ENCODE measurements at regions not wholly inside any gene's neighbourhood (a gene's known extent, or its start where the extent isn't known, plus 50 kb on each side); places are given as distances from the start of the nearest gene placed in this dataset.

DNA sequence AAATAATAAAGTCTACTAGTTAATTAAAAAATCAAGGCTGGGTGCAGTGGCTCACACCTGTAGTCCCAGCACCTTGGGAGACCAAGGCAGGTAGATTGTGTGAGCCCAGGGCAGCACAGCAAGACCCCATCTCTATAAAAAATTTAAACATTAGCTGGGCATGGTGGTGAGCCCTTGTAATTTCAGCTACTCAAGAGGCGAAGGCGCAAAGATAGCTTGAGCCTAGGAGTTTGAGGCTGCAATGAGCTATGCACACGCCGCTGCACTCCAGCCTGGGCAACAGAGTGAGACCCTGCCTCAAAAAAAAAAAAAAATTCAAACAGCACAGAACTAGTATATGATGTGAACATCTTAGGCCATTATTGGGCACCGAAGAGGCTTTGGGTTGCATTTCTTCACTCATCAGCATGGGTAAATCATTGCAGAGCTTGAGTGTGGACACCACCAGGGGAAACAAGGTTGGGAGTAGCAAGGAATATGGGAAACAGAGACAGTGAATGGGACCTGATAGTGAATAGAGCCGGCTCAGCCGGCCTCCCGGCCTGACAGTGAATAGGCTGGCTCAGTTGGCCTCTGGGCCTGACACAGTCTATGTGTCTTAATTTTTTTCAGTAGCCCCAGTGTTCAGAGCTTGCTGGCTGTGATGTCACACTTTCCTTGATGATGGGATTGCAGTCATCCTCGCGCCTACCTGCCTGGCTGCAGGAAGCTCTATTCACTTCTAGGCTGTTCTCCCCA is 89.1 kb upstream of the ERRFI1 start:
- DNase-seq (ENCODE audit: low read depth, low spot score), result no peak

DNA sequence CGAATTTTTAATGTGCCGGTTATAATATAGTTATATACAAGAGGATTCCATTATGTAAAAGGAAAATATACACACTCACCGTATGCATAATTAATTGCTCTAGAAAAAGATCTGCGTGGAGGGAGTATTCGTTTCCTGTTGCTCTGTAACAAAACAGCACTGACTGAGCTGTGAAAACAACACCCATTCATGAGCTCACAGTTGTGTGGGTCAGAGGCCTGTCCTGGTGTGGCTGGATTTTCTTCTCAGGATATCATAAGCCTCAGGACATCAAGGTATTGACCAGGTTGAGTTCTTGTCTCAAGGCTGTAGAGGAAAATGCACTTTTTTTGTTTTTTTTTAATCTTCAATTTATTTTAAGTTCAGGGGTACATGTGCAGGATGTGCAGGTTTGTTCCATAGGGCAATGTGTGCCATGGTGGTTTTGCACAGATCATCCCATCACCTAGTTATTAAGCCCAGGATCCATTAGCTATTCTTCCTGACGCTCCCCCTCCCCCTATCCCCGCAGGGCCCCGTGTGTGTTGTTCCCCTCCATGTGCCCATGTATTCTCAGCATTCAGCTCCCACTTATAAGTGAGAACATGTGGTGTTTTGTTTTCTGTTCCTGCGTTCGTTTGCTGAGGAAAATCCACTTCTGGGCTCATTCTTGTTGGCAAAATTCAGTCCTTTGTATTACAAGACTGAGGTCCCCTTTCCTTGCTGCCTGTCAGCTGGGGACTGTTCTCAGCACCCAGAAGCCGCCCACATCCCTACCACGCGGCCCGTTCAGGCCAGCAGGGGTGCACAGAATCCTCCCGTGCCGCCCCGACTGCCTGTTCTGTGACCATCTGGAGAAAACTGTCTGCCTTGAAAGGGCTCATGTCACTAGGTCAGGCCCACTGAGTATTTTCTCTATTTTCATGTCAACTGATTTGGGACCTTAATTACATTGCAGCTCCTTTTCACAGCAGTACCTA is 87.4 kb upstream of the ERRFI1 start:
- DNase-seq (ENCODE audit: low read depth, low spot score), result no peak

DNA sequence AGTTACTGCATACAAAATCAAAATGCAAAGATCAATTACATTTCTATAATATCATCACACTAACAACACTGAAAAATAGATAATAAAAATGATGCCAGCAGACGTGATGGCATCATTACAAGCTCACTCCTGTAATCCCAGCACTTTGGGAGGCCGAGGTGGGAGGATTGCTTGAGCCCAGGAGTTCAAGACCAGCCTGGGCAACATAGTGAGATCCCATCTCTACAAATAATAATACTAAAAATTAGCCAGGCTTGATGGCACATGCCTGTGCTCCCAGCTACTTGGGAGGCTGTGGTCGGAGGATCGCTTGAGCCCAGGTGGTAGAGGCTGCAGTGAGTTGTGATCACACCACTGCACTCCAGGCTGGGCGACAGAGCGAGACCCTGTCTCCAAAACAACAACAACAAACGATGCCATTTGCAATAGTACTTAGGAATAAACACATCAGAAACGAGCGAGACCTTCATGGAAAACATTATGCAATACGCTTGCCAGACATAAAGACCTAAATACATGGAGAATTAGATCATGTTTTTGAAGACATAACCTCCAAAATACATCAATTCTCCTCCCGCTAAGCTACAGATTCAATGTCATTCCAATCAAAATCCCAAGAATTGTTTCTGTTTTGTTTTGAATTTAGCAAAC is 86.6 kb upstream of the ERRFI1 start:
- DNase-seq (ENCODE audit: low read depth, low spot score), result no peak

DNA sequence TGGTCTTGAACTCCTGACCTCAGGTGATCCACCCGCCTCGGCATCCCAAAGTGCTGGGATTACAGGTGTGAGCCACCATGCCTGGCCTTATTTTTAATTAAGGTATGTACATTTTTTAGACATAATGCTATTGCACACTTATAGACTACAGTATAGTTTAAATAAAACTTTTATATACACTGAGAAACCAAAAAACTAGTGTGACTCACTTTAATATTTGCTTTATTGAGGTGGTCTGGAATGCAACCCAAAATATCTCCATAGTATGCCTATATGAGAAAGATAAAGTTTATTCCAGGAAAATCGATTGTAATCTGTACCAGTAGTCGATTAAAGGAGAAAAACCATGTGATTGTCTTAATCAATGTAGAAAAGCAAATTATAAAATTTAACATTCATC is 85.5 kb upstream of the ERRFI1 start:
- DNase-seq (ENCODE audit: low read depth, low spot score), result no peak

DNA sequence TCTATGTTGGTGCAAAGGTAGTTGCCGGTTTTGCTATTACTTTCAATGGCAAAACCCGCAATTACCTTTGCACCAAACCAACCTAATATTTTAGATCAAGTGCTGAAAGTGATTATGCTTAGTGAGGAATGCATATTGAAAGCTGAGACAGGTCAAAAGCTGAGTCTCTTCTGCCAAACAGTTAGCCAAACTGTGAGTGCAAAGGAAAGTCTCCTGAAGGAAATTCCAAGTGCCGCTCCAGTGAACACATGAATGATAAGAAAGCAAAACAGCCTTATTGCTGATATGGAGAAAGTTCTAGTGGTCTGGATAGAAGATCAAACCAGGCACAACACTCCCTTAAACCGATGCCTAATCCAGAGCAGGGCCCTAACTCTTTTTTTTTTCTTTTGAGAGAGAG is 83.1 kb upstream of the ERRFI1 start:
- no peak for DNase-seq (ENCODE audit: low read depth, low spot score)

DNA sequence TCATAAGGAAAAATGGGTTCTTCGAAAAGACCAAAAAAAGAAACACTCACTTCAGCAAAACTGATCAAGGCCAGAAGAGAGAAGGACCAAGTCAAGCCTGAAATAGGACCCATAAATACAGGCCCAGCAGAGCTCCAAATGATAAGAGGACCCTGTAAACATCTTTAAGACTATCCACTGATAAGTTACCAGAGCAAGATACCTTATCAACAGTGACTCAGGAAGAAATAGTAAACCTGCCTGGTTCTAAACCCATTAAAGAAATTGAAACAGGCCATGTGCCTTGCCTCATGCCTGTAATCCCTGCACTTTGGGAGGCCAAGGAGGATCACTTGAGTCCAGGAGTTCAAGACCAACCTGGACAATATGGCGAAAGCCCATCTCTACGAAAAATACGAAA is 81.8 kb upstream of the ERRFI1 start:
- DNase-seq (ENCODE audit: low read depth, low spot score), result no peak

DNA sequence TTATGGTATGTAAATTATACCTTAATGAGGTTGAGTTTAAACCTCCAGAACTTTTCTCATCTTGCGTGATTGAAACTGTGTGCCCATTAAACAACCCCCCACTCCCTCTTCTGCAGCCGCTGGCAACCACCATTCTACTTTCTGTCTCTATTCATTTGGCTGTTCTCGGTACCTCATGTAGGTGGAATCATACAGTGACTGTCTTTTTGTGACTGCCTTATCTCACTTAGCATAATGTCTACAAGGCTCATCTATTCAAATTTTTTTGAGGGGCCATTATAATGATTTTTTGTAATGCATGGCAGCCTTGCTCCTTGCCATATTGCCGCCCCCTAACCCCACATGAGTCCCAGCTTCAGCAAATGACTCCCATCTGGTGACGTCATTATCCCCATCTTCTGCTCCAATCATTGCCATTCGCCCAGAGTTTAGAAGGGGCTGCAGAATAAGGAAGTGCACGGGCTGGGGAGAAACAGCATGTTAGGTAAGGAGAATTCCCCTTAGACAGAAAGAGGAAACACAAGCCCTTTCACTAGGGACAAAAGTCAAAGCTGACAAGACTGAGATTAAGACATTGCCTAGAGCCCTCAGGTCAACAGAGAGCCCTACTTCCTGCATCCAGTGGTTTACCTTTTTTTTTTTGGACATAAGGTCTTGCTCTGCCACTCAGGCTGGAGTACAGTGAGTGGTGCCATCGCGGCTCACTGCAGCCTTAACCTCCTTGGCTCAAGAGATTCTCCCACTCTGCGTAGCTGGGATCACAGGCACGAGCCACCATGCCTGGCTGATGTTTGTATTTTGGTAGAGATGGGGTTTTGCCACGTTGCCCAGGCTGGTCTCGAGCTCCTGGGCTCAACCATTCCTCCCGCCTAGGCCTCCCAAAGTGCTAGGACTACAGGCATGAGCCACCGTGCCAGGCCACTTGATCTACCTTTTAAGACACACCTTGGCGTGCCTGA is 78.4 kb upstream of the ERRFI1 start:
- no peak for DNase-seq (ENCODE audit: low read depth, low spot score)

DNA sequence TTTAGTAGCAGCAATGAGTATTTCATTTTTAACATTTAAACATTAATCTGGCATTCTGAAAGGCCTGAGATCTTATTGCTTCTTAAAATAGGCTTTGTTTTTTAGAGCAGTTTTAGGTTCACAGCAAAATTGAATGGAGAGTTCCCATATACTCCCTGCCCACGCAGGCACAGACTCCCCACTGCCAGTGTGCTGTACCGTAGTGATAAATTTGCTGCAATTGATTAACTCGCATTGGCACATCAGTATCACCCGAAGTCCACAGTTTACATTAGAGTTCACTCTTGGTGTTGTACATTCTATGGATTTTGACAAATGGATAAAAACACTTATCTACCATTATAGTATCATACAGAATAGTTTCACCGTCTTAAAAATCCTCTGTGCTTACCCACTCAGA is 71.8 kb upstream of the ERRFI1 start:
- DNase-seq (ENCODE audit: low read depth, low spot score), result no peak

DNA sequence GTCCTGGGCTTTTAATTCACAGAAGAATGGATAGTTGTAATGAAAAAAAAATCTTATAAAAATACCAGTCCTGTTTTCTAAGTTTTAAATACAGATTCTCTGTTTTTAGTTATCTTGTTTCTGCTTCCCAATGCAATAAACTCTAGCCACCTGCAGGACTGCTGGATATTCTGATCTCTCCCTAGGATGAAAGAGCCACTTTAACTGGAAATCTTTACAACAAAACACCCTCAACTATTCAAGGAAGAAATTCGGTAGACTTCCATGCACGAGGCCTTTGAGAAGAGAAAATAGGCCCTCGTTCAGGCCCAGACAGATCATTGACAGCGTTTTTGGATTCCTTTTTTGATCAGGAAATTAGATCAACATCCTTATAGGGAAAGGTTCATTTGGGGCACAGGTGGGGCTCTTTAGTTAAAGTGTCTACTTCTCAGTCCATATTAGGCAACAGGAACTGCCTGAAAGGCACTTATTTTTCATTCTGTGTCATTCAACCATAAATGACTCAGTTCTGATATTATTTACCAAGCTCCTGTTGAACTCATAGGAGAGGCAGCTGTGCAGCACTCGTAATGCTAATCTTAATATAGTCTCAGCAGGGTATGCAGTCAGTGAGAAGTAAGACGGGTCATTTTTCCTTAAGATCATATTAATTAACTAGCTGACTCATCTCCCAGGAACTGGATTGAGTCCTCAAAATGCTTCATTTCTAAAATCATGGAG is 71.1 kb upstream of the ERRFI1 start:
- no peak for DNase-seq (ENCODE audit: low read depth, low spot score)

DNA sequence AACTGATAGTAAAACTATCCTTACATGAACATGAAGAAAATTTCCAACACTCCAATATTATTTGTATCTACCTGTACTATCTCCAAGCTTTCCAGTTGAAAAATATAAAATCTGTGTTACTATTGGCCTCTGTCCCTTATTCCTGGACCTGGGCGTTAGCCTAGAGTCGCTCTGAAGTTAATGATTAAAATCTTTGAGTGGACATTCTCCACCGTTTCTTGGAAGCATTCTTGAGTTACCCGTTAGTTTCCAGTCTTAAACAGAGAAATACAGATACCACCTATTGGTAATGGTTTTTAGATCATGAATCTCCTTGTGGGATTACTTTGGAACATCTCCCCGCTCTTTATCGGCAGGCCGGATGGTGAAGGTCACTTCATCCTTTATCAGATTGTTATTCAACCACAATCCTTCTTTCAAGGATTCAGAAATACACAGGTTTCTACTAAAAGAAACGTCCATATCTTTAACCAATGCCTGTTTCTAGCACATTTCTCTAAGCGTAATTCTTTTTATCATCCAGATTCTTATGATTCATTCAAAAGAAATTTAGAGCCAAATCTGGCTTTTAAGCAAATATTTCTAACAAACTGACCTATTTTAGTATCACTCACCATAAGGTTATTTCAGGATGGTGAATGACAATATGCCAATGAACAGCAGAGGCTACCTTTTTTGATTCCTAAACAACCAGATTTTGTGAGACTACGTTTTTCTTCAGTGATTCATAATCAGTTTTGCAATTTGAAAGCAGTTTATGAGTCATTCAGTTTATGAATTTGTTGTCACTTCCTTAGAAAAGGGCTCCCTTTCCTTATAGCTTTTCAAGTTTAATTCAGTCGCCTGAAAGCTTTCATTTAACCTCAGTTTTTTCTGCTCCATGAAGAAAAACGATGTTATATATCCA is 70.2 kb upstream of the ERRFI1 start:
- DNase-seq (ENCODE audit: low read depth, low spot score), result no peak

DNA sequence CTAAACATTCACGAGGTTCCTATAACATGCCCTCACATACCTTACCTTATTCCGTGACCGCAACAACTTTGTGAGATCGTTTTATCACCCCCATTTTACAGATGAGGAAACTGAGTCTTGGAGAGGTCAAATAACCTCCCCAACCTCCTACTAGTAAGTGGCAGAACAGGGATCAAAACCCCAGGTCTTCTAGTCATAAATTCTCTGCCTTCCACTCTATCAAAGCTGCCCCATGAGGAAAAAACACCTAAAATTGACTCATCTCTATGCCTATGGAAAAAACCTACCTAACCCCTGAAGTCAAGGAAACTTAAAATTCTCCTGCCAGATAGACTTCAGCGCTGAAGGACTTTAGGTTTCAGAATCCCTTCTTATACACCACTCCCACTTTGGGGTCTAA is 69.5 kb upstream of the ERRFI1 start:
- DNase-seq (ENCODE audit: low read depth, low spot score), result no peak

DNA sequence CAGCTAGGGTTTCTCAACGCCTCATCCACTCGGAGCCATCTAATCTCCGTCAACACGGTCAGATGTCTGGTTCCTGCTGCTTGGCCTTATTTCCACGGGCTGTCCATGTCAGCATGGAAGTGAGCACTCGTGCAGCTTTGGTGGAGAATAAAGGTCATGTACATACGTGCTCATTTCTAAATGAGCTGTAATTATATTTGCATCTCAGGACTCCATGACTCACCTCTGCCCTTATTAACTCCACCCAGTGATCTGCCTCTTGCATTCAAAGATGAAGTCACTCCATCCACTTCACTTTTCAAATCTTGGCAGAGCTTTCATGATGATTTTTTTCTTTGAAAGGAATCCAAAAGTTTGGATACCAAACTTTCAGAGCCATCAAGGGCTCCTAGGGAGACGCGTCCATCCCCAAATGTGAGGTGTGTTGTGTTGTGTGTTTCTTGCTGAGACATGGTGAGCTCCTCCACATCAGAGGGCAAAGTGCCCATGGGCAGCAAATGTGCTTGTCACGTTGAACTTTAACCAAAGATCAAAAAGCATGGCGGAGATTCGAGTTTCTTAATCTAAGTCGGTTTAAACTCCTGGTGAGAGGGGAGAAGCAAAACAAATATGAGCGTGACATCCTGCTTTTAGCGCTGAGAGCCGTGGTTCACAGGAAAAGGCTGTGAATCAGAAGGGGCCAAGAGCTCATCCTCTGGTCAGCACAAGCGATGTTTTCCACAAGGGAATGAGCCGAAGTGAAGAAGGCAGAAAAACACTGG is 68.6 kb upstream of the ERRFI1 start:
- peak; percentile 78 for DNase-seq (ENCODE audit: low read depth, low spot score)

DNA sequence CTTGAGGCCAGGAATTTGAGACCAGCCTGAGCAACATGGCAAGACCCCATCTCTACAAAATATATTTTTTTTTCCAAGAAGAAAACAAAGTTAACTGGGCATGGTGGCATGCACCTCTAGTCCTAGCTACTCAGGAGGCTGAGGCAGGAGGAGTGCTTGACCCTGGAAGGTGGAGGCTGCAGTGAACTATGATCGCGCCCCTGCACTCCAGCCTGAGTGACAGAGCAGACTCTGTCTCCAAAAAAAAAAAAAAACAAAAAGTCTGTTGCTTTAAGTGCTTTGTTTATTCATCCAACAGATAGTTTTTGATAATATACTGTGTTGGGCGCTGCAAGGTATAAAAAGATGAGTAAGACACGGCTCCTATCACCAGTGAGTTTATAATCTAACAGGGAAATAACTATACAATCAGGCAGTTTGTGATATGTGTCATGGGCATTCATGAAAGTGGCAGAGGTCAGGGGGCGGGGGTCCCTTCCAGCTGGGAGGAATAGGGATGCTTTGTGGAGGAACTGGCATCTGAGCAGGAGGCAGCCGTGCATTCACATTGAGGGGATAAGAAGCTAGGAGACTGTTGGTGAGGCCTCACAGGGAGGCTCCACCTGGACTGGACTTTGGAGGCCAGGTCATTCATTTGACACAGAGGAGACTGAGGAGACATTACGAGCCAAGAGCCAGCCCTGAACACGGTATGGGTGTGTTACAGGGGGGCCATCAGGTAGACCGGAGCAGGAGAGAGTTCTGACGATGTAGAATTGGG is 67.3 kb upstream of the ERRFI1 start:
- DNase-seq (ENCODE audit: low read depth, low spot score), result no peak

DNA sequence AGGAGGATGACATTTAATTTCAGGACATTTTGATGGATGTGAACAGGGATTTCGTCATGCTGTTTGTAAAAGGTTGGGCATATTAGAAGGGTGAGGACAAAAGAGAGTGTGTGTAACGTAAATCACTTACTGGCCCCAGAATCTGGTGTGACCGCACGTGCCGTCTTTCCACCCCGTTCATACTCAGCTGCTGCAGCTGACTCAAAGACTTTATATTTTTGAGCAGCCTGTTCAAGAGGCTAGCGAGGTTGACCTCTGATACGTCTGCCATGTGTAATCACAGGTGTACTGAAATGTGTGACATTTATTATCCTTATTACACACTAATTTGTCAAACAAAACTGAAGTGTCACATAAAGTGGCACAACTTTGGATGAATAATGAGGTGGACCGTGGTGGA is 66.5 kb upstream of the ERRFI1 start:
- DNase-seq (ENCODE audit: low read depth, low spot score), result no peak

DNA sequence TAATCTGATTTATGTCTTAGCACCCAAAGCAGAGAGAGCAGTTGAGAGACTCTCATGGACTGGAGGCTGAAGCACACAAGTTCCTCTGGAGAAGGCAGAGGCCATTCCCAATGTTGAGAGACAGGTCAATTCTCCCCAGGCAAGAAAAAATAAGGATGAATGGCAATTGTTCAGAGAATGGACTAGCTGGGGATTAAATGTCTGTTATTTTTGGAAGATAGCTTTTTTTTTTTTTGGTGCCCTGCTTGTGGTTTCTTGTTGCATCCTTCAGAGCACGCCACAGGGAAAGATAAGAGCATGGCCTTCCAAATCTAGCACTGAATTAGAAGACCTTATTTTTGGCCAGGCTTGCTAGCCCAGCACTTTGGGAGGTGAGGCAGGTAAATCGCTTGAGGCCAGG is 65.6 kb upstream of the ERRFI1 start:
- DNase-seq (ENCODE audit: low read depth, low spot score), result no peak

DNA sequence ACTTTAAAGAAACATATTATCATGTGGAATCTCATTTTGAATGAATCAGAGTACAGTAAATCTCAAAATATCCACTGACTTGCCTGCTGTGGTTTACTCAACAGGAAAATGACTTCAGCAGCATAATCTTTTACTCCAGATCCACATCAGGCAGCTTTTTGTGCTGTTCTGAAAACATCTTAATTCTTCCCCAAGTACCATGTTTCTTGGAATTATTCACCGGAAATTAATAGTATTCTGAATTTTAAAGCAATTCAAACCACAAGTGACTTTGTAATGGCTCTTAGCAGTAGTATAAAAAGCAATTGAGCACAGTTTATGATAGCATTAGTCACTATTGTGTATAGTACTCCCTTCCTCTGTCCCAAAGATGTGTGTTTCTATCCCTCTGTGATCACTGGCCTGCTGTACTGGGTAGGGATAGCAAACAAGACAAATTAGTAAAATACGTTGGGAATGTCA is 64.2 kb upstream of the ERRFI1 start:
- DNase-seq (ENCODE audit: low read depth, low spot score), result no peak

DNA sequence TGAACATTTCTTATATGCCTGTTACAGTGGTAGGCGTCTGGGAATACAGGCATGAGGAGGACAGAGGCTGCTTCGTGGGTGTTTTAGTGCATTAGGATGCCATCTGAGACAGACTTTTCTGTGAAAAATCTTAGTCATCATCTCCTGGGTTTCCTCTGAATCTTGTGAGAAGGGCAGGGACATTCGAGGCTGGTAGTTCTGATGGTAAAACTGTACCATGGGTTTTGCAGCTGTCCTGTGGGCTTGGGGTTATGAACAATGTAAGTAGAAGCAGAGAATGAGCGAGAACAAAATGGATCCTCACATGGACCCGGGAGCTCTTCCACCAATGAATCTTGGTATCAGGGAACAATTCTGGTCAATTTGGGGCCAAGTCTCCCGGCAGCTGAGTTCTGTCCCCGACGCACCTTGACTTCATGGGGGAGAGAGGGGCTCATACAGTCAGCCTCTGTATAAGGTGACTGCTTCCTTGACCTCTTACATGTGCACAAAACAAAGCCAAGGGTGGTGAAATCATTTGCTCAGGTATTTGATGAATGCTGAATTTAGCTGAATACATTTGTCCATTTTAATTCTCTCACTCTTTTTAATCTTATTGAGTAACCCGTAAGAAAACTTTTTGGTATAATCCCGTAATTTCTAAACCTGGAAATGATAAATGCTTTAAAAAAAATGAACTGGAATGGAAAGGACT is 63.6 kb upstream of the ERRFI1 start:
- DNase-seq (ENCODE audit: low read depth, low spot score), result no peak

All from brain pericyte (primary cell).